Skeletal muscle tissue (tissue), 3 donors: ENCODE measurements at regions not wholly inside any gene's neighbourhood (a gene's known extent, or its start where the extent isn't known, plus 50 kb on each side); places are given as distances from the start of the nearest gene placed in this dataset.

Source experiments
- H3K27ac ChIP-seq: one replicate; pipeline ENCODE4 v1.7.0; 2013; ENCODE audit warnings: mild to moderate bottlenecking, low read depth, low read length, inconsistent platforms
- H3K27me3 ChIP-seq, 3 donors: one replicate each; pipeline ENCODE4 v1.7.0; 2013; ENCODE audit warnings: low read length in 3 of 3; ENCODE audit not compliant: control insufficient read depth in 3 of 3, insufficient read depth in 3 of 3
- H3K36me3 ChIP-seq, 3 donors: one replicate each; pipeline ENCODE4 v1.7.0; 2013; ENCODE audit warnings: low read length in 3 of 3; ENCODE audit not compliant: control insufficient read depth in 3 of 3, insufficient read depth in 3 of 3
- H3K4me1 ChIP-seq, 3 donors: one replicate each; pipeline ENCODE4 v1.7.0; 2013; ENCODE audit warnings: low read length in 3 of 3, mild to moderate bottlenecking in 3 of 3; ENCODE audit not compliant: control insufficient read depth in 3 of 3, insufficient read depth in 3 of 3
- H3K4me3 ChIP-seq, 3 donors: one replicate each; pipeline ENCODE4 v1.7.0; 2013; ENCODE audit warnings: low read length in 3 of 3
- H3K9ac ChIP-seq, 3 donors: one replicate each; pipeline ENCODE4 v1.7.0; 2013; ENCODE audit warnings: low read length in 3 of 3, mild to moderate bottlenecking in 3 of 3, moderate library complexity in 2 of 3, low read depth in 1 of 3
- H3K9me3 ChIP-seq, 3 donors: one replicate each; pipeline ENCODE4 v1.7.0; 2013; ENCODE audit warnings: low read length in 3 of 3; ENCODE audit not compliant: control insufficient read depth in 3 of 3
- donor health status: Osteomylitis.

- Histone ChIP-seq H3K36me3 (no peaks in the 10 kb centered on the region), H3K27ac (no peak overlapping the region), H3K4me1 (no peaks in the 10 kb centered on the region), H3K4me3 (no peak overlapping the region), H3K27me3 (no peaks in the 10 kb centered on the region), H3K9ac (no peak overlapping the region), H3K9me3 (no peaks in the 10 kb centered on the region)
Measured at GRCh38 chr6:80531681-80532619, 425.5 kb downstream of the BCKDHB start.

- no peaks in the 10 kb centered on the region for H3K9me3 ChIP-seq
Measured at GRCh38 chr6:80530103-80530502, 423.6 kb downstream of the BCKDHB start.

GRCh38 chr6:80528115-80528514, 421.6 kb downstream of the BCKDHB start:
- Histone ChIP-seq H3K27me3 (no peaks in the 10 kb centered on the region), H3K36me3 (no peaks in the 10 kb centered on the region), H3K4me3 (no peak overlapping the region), H3K27ac (no peak overlapping the region), H3K4me1 (peaks cover 4 to 12% (median 9%) of the 10 kb centered on the region in 3 donors), H3K9me3 (no peaks in the 10 kb centered on the region), H3K9ac (no peak overlapping the region)

More at GRCh38 chr6:80530103-80530502, 423.6 kb downstream of the BCKDHB start:
- Histone ChIP-seq H3K36me3 (no peaks in the 10 kb centered on the region), H3K4me3 (no peak overlapping the region), H3K27ac (no peak overlapping the region), H3K9ac (no peak overlapping the region), H3K4me1 (no peaks in the 10 kb centered on the region), H3K27me3 (no peaks in the 10 kb centered on the region)

- peaks cover 4 to 17% (median 12%) of the 10 kb centered on the region in 3 donors for H3K4me1 ChIP-seq
- H3K9me3 ChIP-seq: no peaks in the 10 kb centered on the region
- no peaks in the 10 kb centered on the region for H3K27me3 ChIP-seq
- H3K9ac ChIP-seq: no peak overlapping the region
- H3K4me3 ChIP-seq: no peak overlapping the region
- no peaks in the 10 kb centered on the region for H3K36me3 ChIP-seq
- no peak overlapping the region for H3K27ac ChIP-seq
Measured at GRCh38 chr6:80527552-80528052, 421.1 kb downstream of the BCKDHB start.

GRCh38 chr6:80523531-80523997, 417.1 kb downstream of the BCKDHB start:
- Histone ChIP-seq H3K27me3 (no peaks in the 10 kb centered on the region), H3K36me3 (no peaks in the 10 kb centered on the region), H3K9me3 (no peaks in the 10 kb centered on the region), H3K27ac (peak overlapping the region; percentile 43), H3K4me3 (peak overlapping the region; percentile 33 to 54 (median 39)), H3K9ac (peak overlapping the region in 2 of 3 donors; percentile 16 to 25), H3K4me1 (peaks cover 4 to 17% (median 12%) of the 10 kb centered on the region in 3 donors)

- Histone ChIP-seq H3K4me3 (peak overlapping the region; percentile 33 to 54 (median 39)), H3K27ac (peak overlapping the region; percentile 43), H3K4me1 (peaks cover 4 to 17% (median 12%) of the 10 kb centered on the region in 3 donors), H3K9me3 (no peaks in the 10 kb centered on the region), H3K9ac (peak overlapping the region in 2 of 3 donors; percentile 16 to 25), H3K36me3 (no peaks in the 10 kb centered on the region), H3K27me3 (no peaks in the 10 kb centered on the region)
Measured at GRCh38 chr6:80523010-80523409, 416.5 kb downstream of the BCKDHB start.

GRCh38 chr6:80522576-80522975, 416.1 kb downstream of the BCKDHB start:
- no peaks in the 10 kb centered on the region for H3K9me3 ChIP-seq
- H3K27me3 ChIP-seq: no peaks in the 10 kb centered on the region
- no peaks in the 10 kb centered on the region for H3K36me3 ChIP-seq
- H3K9ac ChIP-seq: no peak overlapping the region
- H3K27ac ChIP-seq: no peak overlapping the region
- H3K4me3 ChIP-seq: no peak overlapping the region
- H3K4me1 ChIP-seq: peaks cover 4 to 17% (median 12%) of the 10 kb centered on the region in 3 donors

- H3K4me1 ChIP-seq: peaks cover 4 to 17% (median 12%) of the 10 kb centered on the region in 3 donors
- H3K4me3 ChIP-seq: no peak overlapping the region
- H3K27ac ChIP-seq: no peak overlapping the region
- no peaks in the 10 kb centered on the region for H3K36me3 ChIP-seq
- H3K27me3 ChIP-seq: no peaks in the 10 kb centered on the region
- H3K9ac ChIP-seq: no peak overlapping the region
- H3K9me3 ChIP-seq: no peaks in the 10 kb centered on the region
Measured at GRCh38 chr6:80519811-80520594, 413.5 kb downstream of the BCKDHB start.

GRCh38 chr6:80517525-80517924, 411.1 kb downstream of the BCKDHB start:
- H3K27me3 ChIP-seq: no peaks in the 10 kb centered on the region
- no peak overlapping the region for H3K27ac ChIP-seq
- H3K9ac ChIP-seq: no peak overlapping the region
- H3K4me3 ChIP-seq: no peak overlapping the region
- H3K36me3 ChIP-seq: no peaks in the 10 kb centered on the region
- H3K4me1 ChIP-seq: no peaks in the 10 kb centered on the region
- H3K9me3 ChIP-seq: no peaks in the 10 kb centered on the region
